ENCODE measurements at regions not wholly inside any gene's neighbourhood (a gene's known extent, or its start where the extent isn't known, plus 50 kb on each side); places are given as distances from the start of the nearest gene placed in this dataset.

GRCh38 chr9:29778281-29778849, 2205.1 kb upstream of the C9orf72 start:
- TF ChIP-seq, protein P1, sequence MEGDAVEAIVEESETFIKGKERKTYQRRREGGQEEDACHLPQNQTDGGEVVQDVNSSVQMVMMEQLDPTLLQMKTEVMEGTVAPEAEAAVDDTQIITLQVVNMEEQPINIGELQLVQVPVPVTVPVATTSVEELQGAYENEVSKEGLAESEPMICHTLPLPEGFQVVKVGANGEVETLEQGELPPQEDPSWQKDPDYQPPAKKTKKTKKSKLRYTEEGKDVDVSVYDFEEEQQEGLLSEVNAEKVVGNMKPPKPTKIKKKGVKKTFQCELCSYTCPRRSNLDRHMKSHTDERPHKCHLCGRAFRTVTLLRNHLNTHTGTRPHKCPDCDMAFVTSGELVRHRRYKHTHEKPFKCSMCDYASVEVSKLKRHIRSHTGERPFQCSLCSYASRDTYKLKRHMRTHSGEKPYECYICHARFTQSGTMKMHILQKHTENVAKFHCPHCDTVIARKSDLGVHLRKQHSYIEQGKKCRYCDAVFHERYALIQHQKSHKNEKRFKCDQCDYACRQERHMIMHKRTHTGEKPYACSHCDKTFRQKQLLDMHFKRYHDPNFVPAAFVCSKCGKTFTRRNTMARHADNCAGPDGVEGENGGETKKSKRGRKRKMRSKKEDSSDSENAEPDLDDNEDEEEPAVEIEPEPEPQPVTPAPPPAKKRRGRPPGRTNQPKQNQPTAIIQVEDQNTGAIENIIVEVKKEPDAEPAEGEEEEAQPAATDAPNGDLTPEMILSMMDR (IDR thresholded peaks at IDR 0.05; ENCODE audit: low read length), result no peak
- TF ChIP-seq EZH2 (optimal IDR thresholded peaks at IDR 0.05; ENCODE audit: low read depth, low read length) (no peak), EZH2phosphoT487 (IDR thresholded peaks at IDR 0.05; ENCODE audit: low read length) (no peak)
